ENCODE measurements at regions not wholly inside any gene's neighbourhood (a gene's known extent, or its start where the extent isn't known, plus 50 kb on each side); places are given as distances from the start of the nearest gene placed in this dataset.

DNA sequence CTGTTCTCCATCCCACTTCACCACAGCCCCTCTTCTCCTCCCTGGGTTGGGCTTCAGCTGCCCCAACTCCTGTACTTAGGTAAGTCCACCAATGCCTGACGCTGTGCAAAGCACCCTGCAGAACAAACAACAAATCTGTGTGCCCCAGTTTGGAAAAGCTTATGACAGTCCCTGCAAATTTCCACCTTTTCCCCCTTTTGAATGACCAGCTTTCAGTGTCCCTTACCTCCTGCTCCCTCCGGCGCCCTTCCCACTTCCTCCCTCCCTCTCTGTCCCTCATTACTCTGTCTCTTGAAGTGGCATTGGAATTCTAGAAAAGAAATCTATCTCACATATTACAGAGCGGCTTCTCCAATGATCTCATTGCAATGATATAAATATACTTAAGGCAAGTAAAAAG lies 352.9 kb upstream of the B3GAT1 start:
- no TSS peak for BruUV-seq (replicated peaks)
- FAIRE-seq = no peak
- no peak for DNase-seq (ENCODE audit: low spot score)
- Histone ChIP-seq H2AFZ (ENCODE audit: low read length) (no peak overlapping the region), H3K4me2 (ENCODE audit: low read depth, low read length) (no peak overlapping the region), H3K79me2 (ENCODE audit: insufficient read depth, low read length) (no peaks in the 10 kb centered on the region), H3K27ac (ENCODE audit: extremely low read length, insufficient read depth, low read length) (no peak overlapping the region), H4K20me1 (ENCODE audit: insufficient read depth, low read length) (no peaks in the 10 kb centered on the region), H3K4me1 (ENCODE audit: insufficient read depth, low read length) (no peaks in the 10 kb centered on the region), H3K27me3 (ENCODE audit: control insufficient read depth in 1 of 2, insufficient read depth in 2 of 2, low read length in 2 of 2) (peaks cover 0 to 8% of the 10 kb centered on the region in 2 experiments; a peak in 2 of 5 replicates), H3K9ac (ENCODE audit: insufficient read depth, low read depth, low read length) (no peak overlapping the region), H3K36me3 (replicated peaks in 1 of 2; ENCODE audit: control insufficient read depth in 1 of 2, insufficient read depth in 2 of 2, low read length in 2 of 2) (no peaks in the 10 kb centered on the region), H3K4me3 (replicated peaks in 1 of 3; ENCODE audit: insufficient read depth in 1 of 3, low read depth in 2 of 3, low read length in 3 of 3) (no peak overlapping the region), H3K9me3 (ENCODE audit: low read length) (peaks cover 8% of the 10 kb centered on the region; the same call in 1 of the 2 replicates)
- intact Hi-C loops (cut with micrococcal nuclease; ENCODE audit: unreplicated experiment) = no loop called here
- ChIA-PET POLR2A (no interaction called here), CTCF (ENCODE audit: low intra/inter-chr PET ratio, low total read pairs) (no interaction called here)
- in situ Hi-C loops (cut with HindIII; ENCODE audit: extremely low pct_ligation_motif_present, low pct_unique_long_range_greater_than_20kb) = loop anchor here (10.0 kb wide), 1 partner anchor 60 kb away; no protein-coding TSS in a partner anchor
- WGBS (ENCODE audit: low lambda C conversion rate) = 37% methylated on average over 4 of the region's 4 CpGs
- no peak for ATAC-seq
- TF ChIP-seq, protein P1, sequence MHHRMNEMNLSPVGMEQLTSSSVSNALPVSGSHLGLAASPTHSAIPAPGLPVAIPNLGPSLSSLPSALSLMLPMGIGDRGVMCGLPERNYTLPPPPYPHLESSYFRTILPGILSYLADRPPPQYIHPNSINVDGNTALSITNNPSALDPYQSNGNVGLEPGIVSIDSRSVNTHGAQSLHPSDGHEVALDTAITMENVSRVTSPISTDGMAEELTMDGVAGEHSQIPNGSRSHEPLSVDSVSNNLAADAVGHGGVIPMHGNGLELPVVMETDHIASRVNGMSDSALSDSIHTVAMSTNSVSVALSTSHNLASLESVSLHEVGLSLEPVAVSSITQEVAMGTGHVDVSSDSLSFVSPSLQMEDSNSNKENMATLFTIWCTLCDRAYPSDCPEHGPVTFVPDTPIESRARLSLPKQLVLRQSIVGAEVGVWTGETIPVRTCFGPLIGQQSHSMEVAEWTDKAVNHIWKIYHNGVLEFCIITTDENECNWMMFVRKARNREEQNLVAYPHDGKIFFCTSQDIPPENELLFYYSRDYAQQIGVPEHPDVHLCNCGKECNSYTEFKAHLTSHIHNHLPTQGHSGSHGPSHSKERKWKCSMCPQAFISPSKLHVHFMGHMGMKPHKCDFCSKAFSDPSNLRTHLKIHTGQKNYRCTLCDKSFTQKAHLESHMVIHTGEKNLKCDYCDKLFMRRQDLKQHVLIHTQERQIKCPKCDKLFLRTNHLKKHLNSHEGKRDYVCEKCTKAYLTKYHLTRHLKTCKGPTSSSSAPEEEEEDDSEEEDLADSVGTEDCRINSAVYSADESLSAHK (CRISPR knock-in tag; IDR thresholded peaks at IDR 0.05; ENCODE audit: borderline replicate concordance) = no peak

DNA sequence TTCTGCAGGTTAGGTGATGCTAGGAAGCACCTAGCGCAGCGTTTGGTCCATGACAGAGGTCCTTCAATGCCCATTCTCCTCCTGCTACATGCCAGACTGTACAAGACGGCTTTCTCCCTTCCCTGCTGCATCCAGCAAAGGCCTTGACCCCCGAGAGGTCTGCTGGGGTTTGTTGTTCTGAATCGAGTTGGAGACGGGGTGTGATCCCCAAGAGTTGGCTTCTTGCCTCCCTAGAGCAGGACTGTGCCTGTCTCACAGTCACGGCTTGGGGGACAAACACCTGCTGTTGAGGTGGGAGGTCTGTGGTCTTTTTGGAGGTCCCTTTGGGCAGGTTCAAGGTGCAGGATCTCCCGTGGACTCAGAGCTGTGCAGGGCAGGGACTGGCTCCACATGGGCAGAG lies 352.3 kb upstream of the B3GAT1 start:
- Histone ChIP-seq H3K27me3 (ENCODE audit: control insufficient read depth in 1 of 2, insufficient read depth in 2 of 2, low read length in 2 of 2) (peaks cover 0 to 8% of the 10 kb centered on the region in 2 experiments; a peak in 2 of 5 replicates), H3K4me1 (ENCODE audit: insufficient read depth, low read length) (no peaks in the 10 kb centered on the region), H2AFZ (ENCODE audit: low read length) (no peak overlapping the region), H3K27ac (ENCODE audit: extremely low read length, insufficient read depth, low read length) (no peak overlapping the region), H3K79me2 (ENCODE audit: insufficient read depth, low read length) (no peaks in the 10 kb centered on the region), H4K20me1 (ENCODE audit: insufficient read depth, low read length) (no peaks in the 10 kb centered on the region), H3K9me3 (ENCODE audit: low read length) (peaks cover 8% of the 10 kb centered on the region; the same call in 1 of the 2 replicates), H3K4me3 (replicated peaks in 1 of 3; ENCODE audit: insufficient read depth in 1 of 3, low read depth in 2 of 3, low read length in 3 of 3) (no peak overlapping the region), H3K4me2 (ENCODE audit: low read depth, low read length) (no peak overlapping the region), H3K9ac (ENCODE audit: insufficient read depth, low read depth, low read length) (no peak overlapping the region), H3K36me3 (replicated peaks in 1 of 2; ENCODE audit: control insufficient read depth in 1 of 2, insufficient read depth in 2 of 2, low read length in 2 of 2) (no peaks in the 10 kb centered on the region)
- no peak for TF ChIP-seq PHF21A (CRISPR knock-in tag; IDR thresholded peaks at IDR 0.05)
- no peak for TF ChIP-seq ZC3H4 (CRISPR knock-in tag; IDR thresholded peaks at IDR 0.05; ENCODE audit: borderline replicate concordance)
- no peak for TF ChIP-seq RBAK (CRISPR knock-in tag; IDR thresholded peaks at IDR 0.05)
- no peak for TF ChIP-seq TCF7L2 (IDR thresholded peaks at IDR 0.05; ENCODE audit: low read depth, low read length)
- TF ChIP-seq PRMT3 (CRISPR knock-in tag; IDR thresholded peaks at IDR 0.05; ENCODE audit: borderline replicate concordance, low read depth) = no peak
- ChIA-PET POLR2A (no interaction called here), CTCF (ENCODE audit: low intra/inter-chr PET ratio, low total read pairs) (no interaction called here)
- no peak for FAIRE-seq
- no peak for ATAC-seq
- in situ Hi-C loops (cut with HindIII; ENCODE audit: extremely low pct_ligation_motif_present, low pct_unique_long_range_greater_than_20kb) (loop anchor here (10.0 kb wide), 1 partner anchor 60 kb away; no protein-coding TSS in a partner anchor), intact Hi-C loops (cut with micrococcal nuclease; ENCODE audit: unreplicated experiment) (no loop called here)
- DNase-seq (ENCODE audit: low spot score) = no peak
- WGBS (ENCODE audit: low lambda C conversion rate) = 8% methylated on average over 6 of the region's 8 CpGs
- no TSS peak for BruUV-seq (replicated peaks)
